SK-N-SH (cell line): ENCODE measurements at regions not wholly inside any gene's neighbourhood (a gene's known extent, or its start where the extent isn't known, plus 50 kb on each side); places are given as distances from the start of the nearest gene placed in this dataset.
"Not testable (repeated sequence)": the region's sequence is repeated elsewhere in the genome, so short reads cannot be mapped to it uniquely, and the experiment has no call there.

Experiments
- POLR2AphosphoS5 ChIP-seq: IDR thresholded peaks from 2 replicates; pipeline ENCODE4 v1.6.1; 2012; ENCODE audit warnings: low read depth, low read length
- RAD21 ChIP-seq: IDR thresholded peaks from 2 replicates; pipeline ENCODE4 v1.6.1; 2012; ENCODE audit warnings: mild to moderate bottlenecking, low read length
- RCOR1 ChIP-seq: fragments of 150-350 bp; IDR thresholded peaks from 2 replicates; pipeline ENCODE4 v1.6.1; 2017; ENCODE audit warnings: antibody characterized with exemption, low read length
- REST ChIP-seq: IDR thresholded peaks from 2 replicates; pipeline ENCODE4 v1.6.1; 2012; ENCODE audit warnings: mild to moderate bottlenecking, low read depth, low read length, moderate library complexity
- ZBTB33 ChIP-seq: IDR thresholded peaks from 2 replicates; pipeline ENCODE4 v1.4.0; 2012; ENCODE audit warnings: low read depth, borderline replicate concordance
- TF ChIP-seq, protein P1 (sequence below): fragments of 200-600 bp; sonication (generic); IDR thresholded peaks from 2 replicates; pipeline ENCODE4 v1.6.1; 2017; ENCODE audit warnings: antibody characterized with exemption, mild to moderate bottlenecking, moderate library complexity

DNA sequence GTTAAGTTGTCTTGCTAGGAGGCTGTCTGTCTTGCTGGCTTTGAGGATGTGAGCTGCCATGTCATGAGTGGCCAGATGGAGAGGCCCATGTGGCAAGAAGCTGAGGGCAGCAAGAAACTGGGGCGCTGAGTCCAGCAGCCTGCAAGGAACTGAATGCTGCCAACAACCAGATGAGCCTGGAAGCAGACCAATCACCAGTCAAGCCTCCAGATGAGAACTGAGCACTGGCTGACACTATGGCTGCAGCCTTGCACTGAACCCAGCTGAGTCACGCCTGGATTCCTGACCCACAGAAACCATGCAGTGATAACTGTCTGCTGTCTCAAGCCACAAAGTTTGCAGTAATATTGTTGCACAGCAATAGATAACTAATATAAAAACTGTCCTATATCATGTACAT, 104.4 kb downstream of the UNC93B1 start:
- not testable (repeated sequence) for TF ChIP-seq POLR2AphosphoS5, RCOR1, REST, ZBTB33, RAD21
- TF ChIP-seq, protein P1, sequence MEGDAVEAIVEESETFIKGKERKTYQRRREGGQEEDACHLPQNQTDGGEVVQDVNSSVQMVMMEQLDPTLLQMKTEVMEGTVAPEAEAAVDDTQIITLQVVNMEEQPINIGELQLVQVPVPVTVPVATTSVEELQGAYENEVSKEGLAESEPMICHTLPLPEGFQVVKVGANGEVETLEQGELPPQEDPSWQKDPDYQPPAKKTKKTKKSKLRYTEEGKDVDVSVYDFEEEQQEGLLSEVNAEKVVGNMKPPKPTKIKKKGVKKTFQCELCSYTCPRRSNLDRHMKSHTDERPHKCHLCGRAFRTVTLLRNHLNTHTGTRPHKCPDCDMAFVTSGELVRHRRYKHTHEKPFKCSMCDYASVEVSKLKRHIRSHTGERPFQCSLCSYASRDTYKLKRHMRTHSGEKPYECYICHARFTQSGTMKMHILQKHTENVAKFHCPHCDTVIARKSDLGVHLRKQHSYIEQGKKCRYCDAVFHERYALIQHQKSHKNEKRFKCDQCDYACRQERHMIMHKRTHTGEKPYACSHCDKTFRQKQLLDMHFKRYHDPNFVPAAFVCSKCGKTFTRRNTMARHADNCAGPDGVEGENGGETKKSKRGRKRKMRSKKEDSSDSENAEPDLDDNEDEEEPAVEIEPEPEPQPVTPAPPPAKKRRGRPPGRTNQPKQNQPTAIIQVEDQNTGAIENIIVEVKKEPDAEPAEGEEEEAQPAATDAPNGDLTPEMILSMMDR, result not testable (repeated sequence)
